SK-N-SH treated with all-trans-retinoic acid at 6 μM for 48 hours (cell line): ENCODE measurements at regions not wholly inside any gene's neighbourhood (a gene's known extent, or its start where the extent isn't known, plus 50 kb on each side); places are given as distances from the start of the nearest gene placed in this dataset.

ENCODE experiments used
- ESRRG ChIP-seq: fragments of 250-450 bp; sonication (Bioruptor Pico); IDR thresholded peaks from 2 replicates; pipeline ENCODE4 v1.6.1; 2021; ENCODE audit warnings: mild to moderate bottlenecking
- ISL1 ChIP-seq: fragments of 250-450 bp; sonication (Bioruptor Pico); IDR thresholded peaks from 2 replicates; pipeline ENCODE4 v2.1.2; 2022; ENCODE audit warnings: mild to moderate bottlenecking, moderate library complexity
- OSR1 ChIP-seq: fragments of 250-450 bp; sonication (Bioruptor Pico); IDR thresholded peaks from 2 replicates; pipeline ENCODE4 v1.8.0; 2022; ENCODE audit warnings: moderate library complexity, mild to moderate bottlenecking, inconsistent platforms
- PATZ1 ChIP-seq: fragments of 250-450 bp; sonication (Bioruptor Pico); IDR thresholded peaks from 2 replicates; pipeline ENCODE4 v1.8.0; 2020; ENCODE audit warnings: mild to moderate bottlenecking, moderate library complexity, borderline replicate concordance
- POU6F1 ChIP-seq: fragments of 250-450 bp; sonication (Bioruptor Pico); IDR thresholded peaks from 2 replicates; pipeline ENCODE4 v1.8.0; 2021; ENCODE audit warnings: low read depth, mild to moderate bottlenecking, moderate library complexity, borderline replicate concordance
- PPARA ChIP-seq: fragments of 250-450 bp; sonication (Bioruptor Pico); IDR thresholded peaks from 2 replicates; pipeline ENCODE4 v1.5.0; 2020; ENCODE audit warnings: mild to moderate bottlenecking, borderline replicate concordance
- RARB ChIP-seq: fragments of 250-450 bp; sonication (Bioruptor Pico); IDR thresholded peaks from 2 replicates; pipeline ENCODE4 v1.8.0; 2021; ENCODE audit warnings: mild to moderate bottlenecking, moderate library complexity
- TCF4 ChIP-seq: fragments of 250-450 bp; sonication (Bioruptor Pico); IDR thresholded peaks from 2 replicates; pipeline ENCODE4 v1.8.0; 2021; ENCODE audit warnings: mild to moderate bottlenecking, moderate library complexity, borderline replicate concordance
- TOX ChIP-seq: fragments of 250-450 bp; sonication (Bioruptor Pico); IDR thresholded peaks from 2 replicates; pipeline ENCODE4 v1.8.0; 2021; ENCODE audit warnings: mild to moderate bottlenecking, moderate library complexity, borderline replicate concordance
- TSHZ2 ChIP-seq: fragments of 250-450 bp; sonication (Bioruptor Pico); IDR thresholded peaks from 2 replicates; pipeline ENCODE4 v1.5.0; 2020; ENCODE audit warnings: mild to moderate bottlenecking, moderate library complexity
- ZFP3 ChIP-seq: fragments of 250-450 bp; sonication (Bioruptor Pico); IDR thresholded peaks from 2 replicates; pipeline ENCODE4 v1.5.0; 2020; ENCODE audit warnings: mild to moderate bottlenecking, moderate library complexity
- ZNF70 ChIP-seq: fragments of 450-650 bp; formaldehyde crosslinking; IDR thresholded peaks from 2 replicates; pipeline ENCODE4 v1.5.0; 2020; ENCODE audit warnings: mild to moderate bottlenecking, moderate library complexity

- no peak for TF ChIP-seq TCF4
- TF ChIP-seq POU6F1 (CRISPR knock-in tag) = no peak
- no peak for TF ChIP-seq ISL1
- TF ChIP-seq RARB (CRISPR knock-in tag) = no peak
- TF ChIP-seq TSHZ2 (CRISPR knock-in tag) = no peak
- no peak for TF ChIP-seq ZNF70
- no peak for TF ChIP-seq PPARA (CRISPR knock-in tag)
- no peak for TF ChIP-seq TOX (CRISPR knock-in tag)
- no peak for TF ChIP-seq PATZ1 (CRISPR knock-in tag)
- no peak for TF ChIP-seq ZFP3 (CRISPR knock-in tag)
- no peak for TF ChIP-seq OSR1
- no peak for TF ChIP-seq ESRRG (CRISPR knock-in tag)
These were observed 264.2 kb downstream of the MRTFB start for GRCh38 chr16:14335297-14335696.
